Parathyroid adenoma (tissue), 2 donors: ENCODE measurements at regions not wholly inside any gene's neighbourhood (a gene's known extent, or its start where the extent isn't known, plus 50 kb on each side); places are given as distances from the start of the nearest gene placed in this dataset.

ENCODE experiments used
- H2AFZ ChIP-seq: fragments of 300-600 bp; sonication (generic); one replicate; pipeline ENCODE4 v1.7.0; 2017; ENCODE audit warnings: antibody characterized with exemption, mild to moderate bottlenecking
- H3K27ac ChIP-seq: fragments of 300-600 bp; sonication (generic); one replicate; pipeline ENCODE4 v1.7.0; 2017
- H3K27me3 ChIP-seq: fragments of 300-600 bp; sonication (generic); one replicate; pipeline ENCODE4 v1.7.0; 2017; ENCODE audit warnings: low read length; ENCODE audit not compliant: control insufficient read depth, insufficient read depth
- H3K36me3 ChIP-seq: fragments of 300-600 bp; sonication (generic); one replicate; pipeline ENCODE4 v1.7.0; 2017; ENCODE audit warnings: low read length; ENCODE audit not compliant: control insufficient read depth, insufficient read depth
- H3K4me1 ChIP-seq: fragments of 300-600 bp; sonication (generic); one replicate; pipeline ENCODE4 v1.7.0; 2017; ENCODE audit warnings: control low read depth
- H3K4me2 ChIP-seq: fragments of 300-600 bp; sonication (generic); one replicate; pipeline ENCODE4 v1.7.0; 2017; ENCODE audit warnings: low read length
- H3K4me3 ChIP-seq: fragments of 300-600 bp; sonication (generic); one replicate; pipeline ENCODE4 v1.7.0; 2017; ENCODE audit warnings: low read depth, low read length
- H3K79me2 ChIP-seq: fragments of 300-600 bp; sonication (generic); one replicate; pipeline ENCODE4 v1.7.0; 2017; ENCODE audit warnings: control low read depth
- H3K9ac ChIP-seq: fragments of 300-600 bp; sonication (generic); one replicate; pipeline ENCODE4 v1.7.0; 2017; ENCODE audit warnings: mild to moderate bottlenecking
- H3K9me3 ChIP-seq: fragments of 300-600 bp; sonication (generic); one replicate; pipeline ENCODE4 v1.7.0; 2017; ENCODE audit warnings: low read length; ENCODE audit not compliant: control insufficient read depth
- CTCF ChIP-seq: fragments of 300-600 bp; sonication (generic); IDR thresholded peaks from one replicate; pipeline ENCODE4 v1.7.0; 2017; ENCODE audit warnings: antibody characterized with exemption, mild to moderate bottlenecking
- donor health status: primary hyperparathyroidism.

- no peaks in the 10 kb centered on the region for H3K79me2 ChIP-seq
- H2AFZ ChIP-seq, result no peak overlapping the region
- H3K27ac ChIP-seq, result no peak overlapping the region
- H3K4me2 ChIP-seq, result no peak overlapping the region
- no peaks in the 10 kb centered on the region for H3K9me3 ChIP-seq
- TF ChIP-seq CTCF, result no peak
- no peaks in the 10 kb centered on the region for H3K27me3 ChIP-seq
- H3K9ac ChIP-seq, result no peak overlapping the region
- no peaks in the 10 kb centered on the region for H3K36me3 ChIP-seq
- no peak overlapping the region for H3K4me3 ChIP-seq
- no peaks in the 10 kb centered on the region for H3K4me1 ChIP-seq
Measured at GRCh38 chr15:26455828-26456227, 317.0 kb downstream of the GABRB3 start.

DNA sequence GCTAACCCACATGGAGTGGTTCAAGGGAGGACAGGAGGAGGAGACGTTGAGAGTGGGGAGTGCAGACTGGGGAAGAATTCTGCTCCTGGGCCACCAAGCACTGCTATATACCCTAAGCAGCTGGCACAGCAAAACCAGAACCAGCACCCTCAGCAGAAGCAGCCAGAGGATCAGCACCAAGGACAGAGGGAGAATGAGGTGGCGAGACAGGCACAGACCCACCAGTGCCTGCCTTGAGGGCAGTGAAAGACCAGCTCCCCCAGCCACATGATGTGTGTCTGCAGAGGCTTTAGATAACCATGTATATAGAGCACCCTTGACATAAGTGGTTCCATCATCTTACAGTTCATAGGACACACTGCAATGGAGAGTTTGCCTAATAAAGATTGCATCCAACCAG lies 319.0 kb downstream of the GABRB3 start:
- Histone ChIP-seq H3K4me2 (no peak overlapping the region), H3K9me3 (no peaks in the 10 kb centered on the region), H2AFZ (no peak overlapping the region)

DNA sequence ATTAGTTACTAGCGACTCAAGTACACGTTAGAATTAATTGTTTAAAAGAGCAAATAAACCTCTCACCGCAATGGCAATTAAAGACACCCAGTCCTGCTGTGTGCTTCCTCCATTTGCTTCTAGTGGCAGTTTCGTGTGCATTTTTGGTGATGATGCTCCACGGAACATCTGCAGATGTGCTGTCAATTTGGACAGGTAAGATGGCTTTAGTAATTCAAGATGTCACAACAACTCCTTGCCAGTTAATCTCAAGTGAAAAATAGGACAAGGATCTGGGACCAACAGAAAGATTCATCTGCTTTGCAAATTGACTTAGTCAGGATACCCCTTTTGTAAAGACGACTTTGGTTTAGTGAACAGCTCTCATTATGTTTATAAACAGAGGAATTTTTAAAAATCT lies 320.9 kb downstream of the GABRB3 start:
- no peak overlapping the region for H3K4me2 ChIP-seq
- H3K36me3 ChIP-seq, result no peaks in the 10 kb centered on the region
- TF ChIP-seq CTCF, result no peak
- H3K4me3 ChIP-seq, result no peak overlapping the region
- no peaks in the 10 kb centered on the region for H3K9me3 ChIP-seq
- no peaks in the 10 kb centered on the region for H3K79me2 ChIP-seq
- H3K9ac ChIP-seq, result no peak overlapping the region
- no peaks in the 10 kb centered on the region for H3K4me1 ChIP-seq
- no peaks in the 10 kb centered on the region for H3K27me3 ChIP-seq
- H3K27ac ChIP-seq, result no peak overlapping the region
- no peak overlapping the region for H2AFZ ChIP-seq

More for the DNA sequence above, 319.0 kb downstream of the GABRB3 start:
- no peaks in the 10 kb centered on the region for H3K4me1 ChIP-seq
- no peak overlapping the region for H3K9ac ChIP-seq
- no peaks in the 10 kb centered on the region for H3K27me3 ChIP-seq
- H3K4me3 ChIP-seq, result no peak overlapping the region
- no peak for TF ChIP-seq CTCF
- H3K79me2 ChIP-seq, result no peaks in the 10 kb centered on the region
- H3K36me3 ChIP-seq, result no peaks in the 10 kb centered on the region
- no peak overlapping the region for H3K27ac ChIP-seq

DNA sequence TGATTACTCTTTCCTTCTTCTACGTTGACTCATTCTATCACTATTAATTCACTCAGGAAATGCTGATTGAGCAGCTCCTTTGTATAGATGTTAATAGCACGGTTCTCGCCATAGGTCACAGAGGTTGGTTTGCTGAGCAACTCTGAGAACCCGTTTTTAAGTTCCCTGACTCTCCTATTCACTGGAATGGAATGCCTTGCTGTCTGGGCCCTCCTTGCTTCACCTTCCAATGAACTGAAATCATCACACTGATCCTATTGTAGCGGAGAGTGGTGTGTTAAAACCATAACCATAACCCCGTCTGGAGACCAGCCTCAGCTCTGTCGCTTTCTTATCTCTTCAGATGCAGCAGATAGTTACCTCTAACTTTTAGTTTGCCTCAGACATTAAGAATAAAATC lies 323.6 kb downstream of the GABRB3 start:
- H3K79me2 ChIP-seq, result no peaks in the 10 kb centered on the region
- H3K4me2 ChIP-seq, result no peak overlapping the region
- no peaks in the 10 kb centered on the region for H3K9me3 ChIP-seq
- no peaks in the 10 kb centered on the region for H3K36me3 ChIP-seq
- H3K27ac ChIP-seq, result no peak overlapping the region
- H3K27me3 ChIP-seq, result no peaks in the 10 kb centered on the region
- H3K9ac ChIP-seq, result no peak overlapping the region
- H3K4me1 ChIP-seq, result no peaks in the 10 kb centered on the region
- H3K4me3 ChIP-seq, result no peak overlapping the region
- no peak overlapping the region for H2AFZ ChIP-seq
- no peak for TF ChIP-seq CTCF

GRCh38 chr15:26443321-26443720 lies 329.5 kb downstream of the GABRB3 start:
- no peak for TF ChIP-seq CTCF
- H3K36me3 ChIP-seq, result no peaks in the 10 kb centered on the region
- no peak overlapping the region for H3K4me3 ChIP-seq
- no peaks in the 10 kb centered on the region for H3K4me1 ChIP-seq
- no peaks in the 10 kb centered on the region for H3K27me3 ChIP-seq
- H3K27ac ChIP-seq, result no peak overlapping the region
- no peaks in the 10 kb centered on the region for H3K9me3 ChIP-seq
- H3K4me2 ChIP-seq, result no peak overlapping the region
- H3K79me2 ChIP-seq, result no peaks in the 10 kb centered on the region
- no peak overlapping the region for H2AFZ ChIP-seq
- H3K9ac ChIP-seq, result no peak overlapping the region
